Right atrium auricular region (tissue), 2 donors: ENCODE measurements at regions not wholly inside any gene's neighbourhood (a gene's known extent, or its start where the extent isn't known, plus 50 kb on each side); places are given as distances from the start of the nearest gene placed in this dataset.

Experiments
- DNase-seq: peaks from one replicate; pipeline ENCODE4 v3.0.0-alpha.2; 2019; ENCODE audit warnings: low spot score
- H3K27ac ChIP-seq, 2 donors: fragments of 200-600 bp; sonication (generic); 1 replicate in 1 of 2; 2 replicates in 1 of 2; pipeline ENCODE4 v1.5.1; 2016 to 2019
- H3K27me3 ChIP-seq, 2 donors: fragments of 200-600 bp; sonication (generic); one replicate each; pipeline versions ENCODE4 v1.5.1 to v1.6.0; 2017 to 2019
- H3K36me3 ChIP-seq: fragments of 200-600 bp; sonication (generic); one replicate; pipeline ENCODE4 v1.5.1; 2016
- H3K4me1 ChIP-seq, 2 donors: fragments of 200-600 bp; sonication (generic); one replicate each; pipeline versions ENCODE4 v1.5.1 to v1.6.0; 2017 to 2019
- H3K4me3 ChIP-seq, 2 donors: fragments of 200-600 bp; sonication (generic); 1 replicate in 1 of 2; 2 replicates in 1 of 2; pipeline ENCODE4 v1.5.1; 2017 to 2019; ENCODE audit warnings: mild to moderate bottlenecking in 1 of 2, moderate library complexity in 1 of 2
- H3K9me3 ChIP-seq, 2 donors: fragments of 200-600 bp; sonication (generic); one replicate each; pipeline ENCODE4 v1.5.1; 2019
- CTCF ChIP-seq, 2 donors: fragments of 200-600 bp; sonication (generic); IDR thresholded peaks; one replicate each; pipeline ENCODE4 v1.5.1; 2019; ENCODE audit warnings: antibody characterized with exemption in 2 of 2

GRCh38 chr1:157274698-157275534 lies 136.7 kb upstream of the ETV3 start:
- TF ChIP-seq CTCF (IDR thresholded peaks at IDR 0.05), result no peak
- Histone ChIP-seq H3K4me3 (no peak overlapping the region), H3K9me3 (no peaks in the 10 kb centered on the region), H3K27me3 (peaks cover 0 to 4% of the 10 kb centered on the region in 2 donors), H3K27ac (no peak overlapping the region), H3K4me1 (no peaks in the 10 kb centered on the region), H3K36me3 (no peaks in the 10 kb centered on the region)
- no peak for DNase-seq

GRCh38 chr1:157272729-157273524 lies 134.7 kb upstream of the ETV3 start:
- Histone ChIP-seq H3K4me1 (no peaks in the 10 kb centered on the region), H3K36me3 (no peaks in the 10 kb centered on the region), H3K27me3 (no peaks in the 10 kb centered on the region), H3K4me3 (no peak overlapping the region), H3K27ac (no peak overlapping the region), H3K9me3 (no peaks in the 10 kb centered on the region)
- no peak for TF ChIP-seq CTCF (IDR thresholded peaks at IDR 0.05)
- no peak for DNase-seq

GRCh38 chr1:157272264-157272663 lies 134.1 kb upstream of the ETV3 start:
- no peak for DNase-seq
- Histone ChIP-seq H3K27me3 (no peaks in the 10 kb centered on the region), H3K4me1 (no peaks in the 10 kb centered on the region)

GRCh38 chr1:157270705-157271274 lies 132.6 kb upstream of the ETV3 start:
- no peak for TF ChIP-seq CTCF (IDR thresholded peaks at IDR 0.05)
- H3K9me3 ChIP-seq, result no peaks in the 10 kb centered on the region
- DNase-seq, result no peak
- no peaks in the 10 kb centered on the region for H3K36me3 ChIP-seq
- no peak overlapping the region for H3K4me3 ChIP-seq
- H3K4me1 ChIP-seq, result no peaks in the 10 kb centered on the region
- H3K27me3 ChIP-seq, result no peaks in the 10 kb centered on the region
- no peak overlapping the region for H3K27ac ChIP-seq

More at GRCh38 chr1:157272264-157272663, 134.1 kb upstream of the ETV3 start:
- H3K27ac ChIP-seq, result no peak overlapping the region
- no peaks in the 10 kb centered on the region for H3K9me3 ChIP-seq
- no peak overlapping the region for H3K4me3 ChIP-seq
- H3K36me3 ChIP-seq, result no peaks in the 10 kb centered on the region
- TF ChIP-seq CTCF (IDR thresholded peaks at IDR 0.05), result no peak

- H3K4me1 ChIP-seq, result no peaks in the 10 kb centered on the region
- DNase-seq, result no peak
- no peak for TF ChIP-seq CTCF (IDR thresholded peaks at IDR 0.05)
- no peaks in the 10 kb centered on the region for H3K9me3 ChIP-seq
- H3K27me3 ChIP-seq, result no peaks in the 10 kb centered on the region
- no peaks in the 10 kb centered on the region for H3K36me3 ChIP-seq
- no peak overlapping the region for H3K4me3 ChIP-seq
- no peak overlapping the region for H3K27ac ChIP-seq
These were observed 131.6 kb upstream of the ETV3 start for GRCh38 chr1:157269656-157270375.
